GM23338 (cell line): ENCODE measurements at regions not wholly inside any gene's neighbourhood (a gene's known extent, or its start where the extent isn't known, plus 50 kb on each side); places are given as distances from the start of the nearest gene placed in this dataset.

Experiments
- ATAC-seq: fragments of 200-7000 bp; cut with Tn5 transposase; 3 replicates; pipeline ENCODE4 v1.9.1; 2020
- DNase-seq: peaks from one replicate; pipeline ENCODE4 v3.0.0-alpha.2; 2015; ENCODE audit warnings: low spot score
- H2AFZ ChIP-seq: fragments of 200-600 bp; sonication (generic); 2 replicates; pipeline ENCODE4 v1.8.0; 2016; ENCODE audit warnings: antibody characterized with exemption, mild to moderate bottlenecking, moderate library complexity
- H3F3A ChIP-seq: fragments of 200-600 bp; sonication (generic); replicated peaks from 2 replicates; pipeline ENCODE4 v1.8.0; 2017; ENCODE audit warnings: antibody characterized with exemption, mixed run types, low read depth
- H3K27ac ChIP-seq: fragments of 200-600 bp; sonication (generic); 2 replicates; pipeline ENCODE4 v1.6.1; 2016; ENCODE audit warnings: low read depth
- H3K27me3 ChIP-seq: fragments of 200-600 bp; sonication (generic); 2 replicates; pipeline ENCODE4 v1.8.0; 2016; ENCODE audit warnings: mild to moderate bottlenecking, mixed run types, moderate library complexity; ENCODE audit not compliant: insufficient read depth
- H3K36me3 ChIP-seq: fragments of 200-600 bp; sonication (generic); 2 replicates; pipeline ENCODE4 v1.8.0; 2016; ENCODE audit warnings: mild to moderate bottlenecking; ENCODE audit not compliant: insufficient read depth
- H3K4me1 ChIP-seq: fragments of 200-600 bp; sonication (generic); 2 replicates; pipeline ENCODE4 v1.8.0; 2016; ENCODE audit warnings: mild to moderate bottlenecking, moderate library complexity; ENCODE audit not compliant: insufficient read depth
- H3K4me2 ChIP-seq: fragments of 200-600 bp; sonication (generic); 2 replicates; pipeline ENCODE4 v1.7.1; 2017; ENCODE audit warnings: mixed run types
- H3K4me3 ChIP-seq: fragments of 200-600 bp; sonication (generic); 2 replicates; pipeline ENCODE4 v1.6.1; 2016; ENCODE audit warnings: mixed run types
- H3K79me2 ChIP-seq: fragments of 200-600 bp; sonication (generic); replicated peaks from 2 replicates; pipeline ENCODE4 v1.8.0; 2017; ENCODE audit warnings: mild to moderate bottlenecking; ENCODE audit not compliant: insufficient read depth
- H3K9me2 ChIP-seq: fragments of 200-600 bp; sonication (generic); 2 replicates; pipeline ENCODE4 v1.8.0; 2017; ENCODE audit not compliant: insufficient read depth
- H4K20me1 ChIP-seq: fragments of 200-600 bp; sonication (generic); replicated peaks from 2 replicates; pipeline ENCODE4 v1.8.0; 2017; ENCODE audit warnings: mild to moderate bottlenecking; ENCODE audit not compliant: insufficient read depth
- H3K27ac Mint-ChIP-seq: 2 replicates; pipeline ENCODE4 v1.8.0; 2020; ENCODE audit warnings: inconsistent platforms, mild to moderate bottlenecking, moderate library complexity, mixed read lengths
- H3K27me3 Mint-ChIP-seq: 3 replicates; pipeline ENCODE4 v1.8.0; 2022; ENCODE audit warnings: low read depth, mild to moderate bottlenecking, moderate library complexity, mixed read lengths, inconsistent platforms; ENCODE audit not compliant: insufficient read depth, poor library complexity
- H3K36me3 Mint-ChIP-seq: 3 replicates; pipeline ENCODE4 v1.8.0; 2021; ENCODE audit warnings: low read depth, mild to moderate bottlenecking, inconsistent platforms, moderate library complexity, mixed read lengths
- H3K4me1 Mint-ChIP-seq: 3 replicates; pipeline ENCODE4 v1.8.0; 2020; ENCODE audit warnings: mild to moderate bottlenecking, inconsistent platforms, mixed read lengths
- H3K4me3 Mint-ChIP-seq: 3 replicates; pipeline ENCODE4 v1.8.0; 2021; ENCODE audit warnings: moderate library complexity, mild to moderate bottlenecking, inconsistent platforms, mixed read lengths
- H3K9me3 Mint-ChIP-seq: 3 replicates; pipeline ENCODE4 v1.8.0; 2020; ENCODE audit warnings: moderate library complexity, mild to moderate bottlenecking, inconsistent platforms, mixed read lengths
- CREB1 ChIP-seq: fragments of 250-450 bp; sonication (Bioruptor Pico); IDR thresholded peaks from 2 replicates; pipeline ENCODE4 v1.5.0; 2020; ENCODE audit warnings: low read depth, mild to moderate bottlenecking, moderate library complexity
- CTCF ChIP-seq, 2 experiments: fragments of 200-600 bp in 1 of 2; sonication (generic) in 1 of 2; conservative IDR thresholded peaks; 2 replicates each; pipeline versions ENCODE4 v1.5.1 to v1.6.1; 2016 to 2017; ENCODE audit warnings: antibody characterized with exemption in 2 of 2, low read depth in 2 of 2, mild to moderate bottlenecking in 2 of 2, moderate library complexity in 1 of 2
- ETS1 ChIP-seq: IDR thresholded peaks from 2 replicates; pipeline ENCODE4 v1.6.1; 2016; ENCODE audit warnings: antibody characterized with exemption
- EZH2 ChIP-seq: fragments of 200-600 bp; sonication (generic); IDR thresholded peaks from one replicate; pipeline ENCODE4 v1.8.0; 2017; ENCODE audit warnings: antibody characterized with exemption, mild to moderate bottlenecking, low read depth; ENCODE audit not compliant: unreplicated experiment
- EZH2phosphoT487 ChIP-seq: fragments of 200-600 bp; sonication (generic); IDR thresholded peaks from one replicate; pipeline ENCODE4 v1.8.1; 2018; ENCODE audit warnings: antibody characterized with exemption; ENCODE audit not compliant: unreplicated experiment
- JUNB ChIP-seq: IDR thresholded peaks from one replicate; pipeline ENCODE4 v1.6.1; 2016; ENCODE audit warnings: antibody characterized with exemption; ENCODE audit not compliant: unreplicated experiment
- NANOG ChIP-seq: IDR thresholded peaks from 2 replicates; pipeline ENCODE4 v1.6.1; 2016; ENCODE audit warnings: antibody characterized with exemption, borderline replicate concordance
- POLR2AphosphoS5 ChIP-seq: IDR thresholded peaks from 2 replicates; pipeline ENCODE4 v1.6.1; 2016; ENCODE audit warnings: antibody characterized with exemption, low read depth
- REST ChIP-seq: IDR thresholded peaks from one replicate; pipeline ENCODE4 v1.6.1; 2018; ENCODE audit warnings: antibody characterized with exemption; ENCODE audit not compliant: unreplicated experiment
- STAT1 ChIP-seq: IDR thresholded peaks from one replicate; pipeline ENCODE4 v1.6.1; 2016; ENCODE audit warnings: antibody characterized with exemption; ENCODE audit not compliant: unreplicated experiment
- ZNF114 ChIP-seq: fragments of 250-450 bp; sonication (Bioruptor Pico); IDR thresholded peaks from 2 replicates; pipeline ENCODE4 v1.5.0; 2020; ENCODE audit warnings: mild to moderate bottlenecking, moderate library complexity
- ZNF331 ChIP-seq: fragments of 250-450 bp; sonication (Bioruptor Pico); IDR thresholded peaks from 2 replicates; pipeline ENCODE4 v1.5.0; 2020; ENCODE audit warnings: low read depth, mild to moderate bottlenecking, moderate library complexity
- ZNF462 ChIP-seq: fragments of 250-450 bp; sonication (Bioruptor Pico); IDR thresholded peaks from 2 replicates; pipeline ENCODE4 v1.5.0; 2020; ENCODE audit warnings: mild to moderate bottlenecking, moderate library complexity

- no peaks in the 10 kb centered on the region for H3K27me3 ChIP-seq
- no peaks in the 10 kb centered on the region for H3F3A ChIP-seq
- peaks cover 16% of the 10 kb centered on the region for H3K4me1 Mint-ChIP-seq
- H3K4me3 ChIP-seq = no peak overlapping the region
- no peaks in the 10 kb centered on the region for H3K9me3 Mint-ChIP-seq
- H3K9me2 ChIP-seq = no peaks in the 10 kb centered on the region
- ATAC-seq (no peak), DNase-seq (no peak)
- H3K79me2 ChIP-seq = no peaks in the 10 kb centered on the region
- H3K4me2 ChIP-seq = no peak overlapping the region
- peaks cover 13% of the 10 kb centered on the region for H3K4me1 ChIP-seq
- no peaks in the 10 kb centered on the region for H3K36me3 Mint-ChIP-seq
- H3K27ac Mint-ChIP-seq = no peak overlapping the region
- TF ChIP-seq EZH2phosphoT487 = no peak
- no peak for TF ChIP-seq STAT1
- TF ChIP-seq EZH2 = no peak
- TF ChIP-seq JUNB = no peak
- no peak for TF ChIP-seq ZNF114 (CRISPR knock-in tag)
- TF ChIP-seq ZNF331 (CRISPR knock-in tag) = no peak
- no peak for TF ChIP-seq ZNF462 (CRISPR knock-in tag)
- TF ChIP-seq CREB1 (CRISPR knock-in tag) = no peak
- TF ChIP-seq CTCF (conservative IDR thresholded peaks at IDR 0.05; ENCODE audit: low read depth in 2 of 2) = no peak
- no peak for TF ChIP-seq NANOG
- no peak for TF ChIP-seq POLR2AphosphoS5
- no peak for TF ChIP-seq ETS1
- no peak for TF ChIP-seq REST
- no peak overlapping the region for H2AFZ ChIP-seq
- H4K20me1 ChIP-seq = no peaks in the 10 kb centered on the region
- H3K27me3 Mint-ChIP-seq = no peaks in the 10 kb centered on the region
- H3K4me3 Mint-ChIP-seq = no peak overlapping the region
- no peak overlapping the region for H3K27ac ChIP-seq
- H3K36me3 ChIP-seq = no peaks in the 10 kb centered on the region
Measured at GRCh38 chr11:110764485-110764884, 52.2 kb upstream of the ARHGAP20 start.
